WTC11 (cell line): ENCODE measurements at regions not wholly inside any gene's neighbourhood (a gene's known extent, or its start where the extent isn't known, plus 50 kb on each side); places are given as distances from the start of the nearest gene placed in this dataset.

Experiments
- ATF2 ChIP-seq: sonication (generic); formaldehyde crosslinking; IDR thresholded peaks from 2 replicates; pipeline ENCODE4 v1.8.1; 2022; ENCODE audit warnings: low read depth, missing genetic modification reagents, borderline replicate concordance
- CREM ChIP-seq: sonication (generic); formaldehyde crosslinking; IDR thresholded peaks from 2 replicates; pipeline ENCODE4 v1.8.1; 2022; ENCODE audit warnings: mild to moderate bottlenecking, missing genetic modification reagents, moderate library complexity
- CTCF ChIP-seq: fragments of 200-600 bp; IDR thresholded peaks from 2 replicates; pipeline ENCODE4 v1.8.0; 2022; ENCODE audit warnings: antibody characterized with exemption
- E2F4 ChIP-seq: sonication (generic); formaldehyde crosslinking; IDR thresholded peaks from 2 replicates; pipeline ENCODE4 v1.8.1; 2022; ENCODE audit warnings: low read depth, mild to moderate bottlenecking, moderate library complexity, missing genetic modification reagents, borderline replicate concordance
- FOXJ3 ChIP-seq: sonication (generic); formaldehyde crosslinking; IDR thresholded peaks from 2 replicates; pipeline ENCODE4 v1.9.0; 2021; ENCODE audit warnings: missing genetic modification reagents, mild to moderate bottlenecking, borderline replicate concordance
- FOXK1 ChIP-seq: sonication (generic); formaldehyde crosslinking; IDR thresholded peaks from 2 replicates; pipeline ENCODE4 v1.8.0; 2022; ENCODE audit warnings: mild to moderate bottlenecking, moderate library complexity, missing genetic modification reagents
- IRF2 ChIP-seq: sonication (generic); formaldehyde crosslinking; IDR thresholded peaks from 2 replicates; pipeline ENCODE4 v1.8.0; 2022; ENCODE audit warnings: low read depth, missing genetic modification reagents, borderline replicate concordance
- MAX ChIP-seq: sonication (generic); formaldehyde crosslinking; IDR thresholded peaks from 2 replicates; pipeline ENCODE4 v1.8.0; 2022; ENCODE audit warnings: mild to moderate bottlenecking, missing genetic modification reagents
- SP1 ChIP-seq: sonication (generic); formaldehyde crosslinking; conservative IDR thresholded peaks from 2 replicates; pipeline ENCODE4 v1.8.1; 2022; ENCODE audit warnings: missing genetic modification reagents
- TCF7 ChIP-seq: sonication (generic); formaldehyde crosslinking; IDR thresholded peaks from 2 replicates; pipeline ENCODE4 v1.8.0; 2022; ENCODE audit warnings: mild to moderate bottlenecking, low read depth, missing genetic modification reagents, moderate library complexity
- USF1 ChIP-seq: sonication (generic); formaldehyde crosslinking; IDR thresholded peaks from 2 replicates; pipeline ENCODE4 v1.8.0; 2022; ENCODE audit warnings: mild to moderate bottlenecking, missing genetic modification reagents
- ZMAT4 ChIP-seq: fragments of 250-450 bp; sonication (Bioruptor Pico); IDR thresholded peaks from 2 replicates; pipeline ENCODE4 v1.9.0; 2021; ENCODE audit warnings: mild to moderate bottlenecking
- ZNF532 ChIP-seq: fragments of 250-450 bp; sonication (Bioruptor Pico); IDR thresholded peaks from 2 replicates; pipeline ENCODE4 v1.9.0; 2021; ENCODE audit warnings: mild to moderate bottlenecking, borderline replicate concordance
- TF ChIP-seq, protein P1 (sequence below): sonication (generic); formaldehyde crosslinking; IDR thresholded peaks from 2 replicates; pipeline ENCODE4 v1.8.0; 2022; ENCODE audit warnings: mild to moderate bottlenecking, missing genetic modification reagents

DNA sequence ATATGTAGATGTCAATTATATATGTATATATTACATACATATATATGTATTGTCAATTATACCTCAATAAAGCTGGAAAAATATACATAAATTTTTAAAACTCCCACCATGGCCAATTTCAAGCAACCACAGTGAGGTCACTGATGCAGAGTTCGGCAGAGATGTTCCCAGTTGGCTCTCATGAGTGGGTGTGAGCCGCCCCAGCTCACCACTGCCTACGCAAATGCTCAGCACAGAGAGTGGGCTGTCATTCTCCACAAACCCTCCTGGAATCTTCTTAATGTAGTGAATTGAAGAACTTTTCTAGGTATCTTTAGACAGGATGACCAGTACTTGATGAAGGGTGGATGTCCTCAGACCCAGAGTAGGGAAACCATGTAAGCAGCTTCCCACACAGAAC, 96.6 kb upstream of the TMEM45B start:
- TF ChIP-seq CTCF, result no peak
- TF ChIP-seq ATF2, result no peak
- TF ChIP-seq MAX (CRISPR knock-in tag), result no peak
- TF ChIP-seq E2F4 (CRISPR knock-in tag), result no peak
- TF ChIP-seq SP1, result no peak
- no peak for TF ChIP-seq ZNF532
- TF ChIP-seq TCF7 (CRISPR knock-in tag), result no peak
- no peak for TF ChIP-seq USF1 (CRISPR knock-in tag)
- TF ChIP-seq, protein P1, sequence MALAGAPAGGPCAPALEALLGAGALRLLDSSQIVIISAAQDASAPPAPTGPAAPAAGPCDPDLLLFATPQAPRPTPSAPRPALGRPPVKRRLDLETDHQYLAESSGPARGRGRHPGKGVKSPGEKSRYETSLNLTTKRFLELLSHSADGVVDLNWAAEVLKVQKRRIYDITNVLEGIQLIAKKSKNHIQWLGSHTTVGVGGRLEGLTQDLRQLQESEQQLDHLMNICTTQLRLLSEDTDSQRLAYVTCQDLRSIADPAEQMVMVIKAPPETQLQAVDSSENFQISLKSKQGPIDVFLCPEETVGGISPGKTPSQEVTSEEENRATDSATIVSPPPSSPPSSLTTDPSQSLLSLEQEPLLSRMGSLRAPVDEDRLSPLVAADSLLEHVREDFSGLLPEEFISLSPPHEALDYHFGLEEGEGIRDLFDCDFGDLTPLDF (CRISPR knock-in tag), result no peak
- no peak for TF ChIP-seq IRF2 (CRISPR knock-in tag)
- TF ChIP-seq FOXK1 (CRISPR knock-in tag), result no peak
- TF ChIP-seq ZMAT4 (CRISPR knock-in tag), result no peak
- no peak for TF ChIP-seq FOXJ3
- no peak for TF ChIP-seq CREM (CRISPR knock-in tag)
